Common myeloid progenitor, CD34-positive (primary cell): ENCODE measurements at regions not wholly inside any gene's neighbourhood (a gene's known extent, or its start where the extent isn't known, plus 50 kb on each side); places are given as distances from the start of the nearest gene placed in this dataset.

Experiments used
- CTCF ChIA-PET: fragments of 350-600 bp; sonication (Branson Sonifier 250); formaldehyde crosslinking; loops from one replicate; lab custom pipeline; 2021; ENCODE audit warnings: antibody characterized with exemption; lab: Charles Lee
- POLR2A ChIA-PET: fragments of 350-600 bp; sonication (Branson Sonifier 250); formaldehyde crosslinking; loops from one replicate; lab custom pipeline; 2021; ENCODE audit warnings: antibody characterized with exemption; lab: Charles Lee
- DNase-seq, 3 donors: peaks; one replicate each; pipeline versions ENCODE4 v3.0.0 to v3.0.0-alpha.2; 2013
- H3K27ac ChIP-seq, 2 experiments: 1 replicate in 1 of 2; 2 replicates in 1 of 2; pipeline ENCODE4 v1.7.0; 2013; ENCODE audit warnings: inconsistent platforms in 2 of 2, low read length in 2 of 2, mild to moderate bottlenecking in 2 of 2, low read depth in 1 of 2, moderate library complexity in 1 of 2; ENCODE audit not compliant: severe bottlenecking in 2 of 2, insufficient read depth in 1 of 2, poor library complexity in 1 of 2
- H3K27me3 ChIP-seq, 5 experiments: replicated peaks in 2 of 5; 1 replicate in 3 of 5; 2 replicates in 2 of 5; pipeline versions ENCODE4 v1.6.1 to v1.7.0; 2013; ENCODE audit warnings: low read length in 4 of 5, mild to moderate bottlenecking in 2 of 5, moderate library complexity in 2 of 5, inconsistent platforms in 1 of 5; ENCODE audit not compliant: insufficient read depth in 5 of 5, control insufficient read depth in 4 of 5
- H3K36me3 ChIP-seq, 4 experiments: 1 replicate in 2 of 4; 2 replicates in 2 of 4; pipeline versions ENCODE4 v1.6.1 to v1.7.0; 2013; ENCODE audit warnings: low read length in 3 of 4, control low read depth in 1 of 4, mild to moderate bottlenecking in 1 of 4; ENCODE audit not compliant: control insufficient read depth in 4 of 4, insufficient read depth in 4 of 4
- H3K4me1 ChIP-seq, 4 experiments: 1 replicate in 3 of 4; 2 replicates in 1 of 4; pipeline versions ENCODE4 v1.6.1 to v1.7.1; 2013; ENCODE audit warnings: low read length in 3 of 4, mild to moderate bottlenecking in 3 of 4, control low read depth in 1 of 4, inconsistent platforms in 1 of 4, moderate library complexity in 1 of 4; ENCODE audit not compliant: control insufficient read depth in 4 of 4, insufficient read depth in 4 of 4; ENCODE audit errors: control extremely low read depth in 1 of 4
- H3K4me3 ChIP-seq, 7 experiments: 1 replicate in 4 of 7; 2 replicates in 3 of 7; pipeline versions ENCODE4 v1.5.1 to v1.7.0; 2013; ENCODE audit warnings: mild to moderate bottlenecking in 7 of 7, low read length in 6 of 7, moderate library complexity in 6 of 7, inconsistent platforms in 2 of 7, low read depth in 2 of 7, control low read depth in 1 of 7; ENCODE audit not compliant: insufficient read depth in 4 of 7, control insufficient read depth in 1 of 7; ENCODE audit errors: extremely low read depth in 1 of 7
- H3K9me3 ChIP-seq, 5 experiments: 1 replicate in 4 of 5; 2 replicates in 1 of 5; pipeline versions ENCODE4 v1.6.1 to v1.7.1; 2013; ENCODE audit warnings: low read length in 4 of 5, mild to moderate bottlenecking in 2 of 5, inconsistent platforms in 1 of 5, low read depth in 1 of 5, moderate library complexity in 1 of 5; ENCODE audit not compliant: control insufficient read depth in 4 of 5, insufficient read depth in 2 of 5; ENCODE audit errors: control extremely low read depth in 1 of 5
- WGBS: methylation state at CpG from one replicate; pipeline ENCODE4 v1.1.5; 2013; ENCODE audit not compliant: insufficient coverage; 5-methylcytosine and 5-hydroxymethylcytosine counted together

DNA sequence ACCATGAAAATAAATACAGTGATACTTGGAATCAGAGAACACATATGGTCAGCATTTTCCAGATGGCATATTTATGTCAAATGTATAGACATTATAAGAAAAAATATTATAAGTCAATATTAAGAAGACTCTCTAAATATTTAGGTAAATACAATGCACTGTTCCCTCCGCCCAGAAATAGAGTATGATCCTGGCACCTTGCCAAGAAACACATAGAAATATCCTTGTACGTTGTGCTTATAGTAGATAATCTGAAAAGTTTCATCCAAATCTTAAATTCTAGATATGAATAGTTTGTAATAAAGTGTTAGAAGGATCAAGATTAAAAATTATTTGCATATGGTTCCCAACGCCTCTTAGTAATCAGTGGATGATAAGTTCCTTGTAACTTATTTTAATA, 645.8 kb upstream of the GJE1 start:
- WGBS: no CpG with 5 or more reads among the region's 3 CpGs
- ChIA-PET CTCF (no interaction called here), POLR2A (no interaction called here)
- Histone ChIP-seq H3K27me3 (no peaks in the 10 kb centered on the region), H3K9me3 (no peaks in the 10 kb centered on the region), H3K27ac (no peak overlapping the region), H3K4me3 (no peak overlapping the region), H3K36me3 (no peaks in the 10 kb centered on the region), H3K4me1 (peaks cover 16 to 39% (median 29%) of the 10 kb centered on the region in 4 experiments)
- DNase-seq: no peak

DNA sequence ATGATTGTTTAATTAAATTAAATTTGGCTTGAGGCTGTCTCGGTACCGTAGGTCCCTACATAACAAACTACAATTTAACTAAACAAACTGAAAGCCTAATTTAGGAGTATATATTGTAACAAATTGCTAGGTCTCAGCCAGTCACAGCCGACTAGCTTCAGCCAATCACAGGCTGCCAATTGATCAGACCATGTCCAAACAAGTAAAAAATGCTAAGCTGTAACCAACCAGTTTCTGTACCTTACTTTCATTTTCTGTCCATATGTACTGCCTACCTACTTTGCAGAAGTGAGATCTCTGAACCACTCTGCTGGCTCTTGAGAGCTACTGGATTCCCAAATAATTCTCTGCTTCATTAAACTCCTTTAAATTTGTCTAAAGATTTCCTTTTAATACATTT, 648.0 kb upstream of the GJE1 start:
- H3K4me1 ChIP-seq: peaks cover 16 to 41% (median 29%) of the 10 kb centered on the region in 4 experiments
- no peaks in the 10 kb centered on the region for H3K27me3 ChIP-seq
- whole genome bisulfite sequencing: 63% methylated on average over 1 of the region's 3 CpGs
- H3K36me3 ChIP-seq: no peaks in the 10 kb centered on the region
- DNase-seq: peak; percentile 50 to 81 (median 76)
- POLR2A ChIA-PET: no interaction called here
- peak overlapping the region in 1 of 2 experiments; percentile 86 for H3K27ac ChIP-seq
- H3K4me3 ChIP-seq: peak overlapping the region in 3 of 7 experiments; percentile 7 to 42 (median 19)
- CTCF ChIA-PET: interaction anchor here (1.2 to 1.6 kb wide), 3 partner anchors 9 to 77 kb away, joined by 3 to 4 read pairs (median 4); no protein-coding TSS in a partner anchor
- H3K9me3 ChIP-seq: peaks cover 0 to 4% (median 0%) of the 10 kb centered on the region in 5 experiments

DNA sequence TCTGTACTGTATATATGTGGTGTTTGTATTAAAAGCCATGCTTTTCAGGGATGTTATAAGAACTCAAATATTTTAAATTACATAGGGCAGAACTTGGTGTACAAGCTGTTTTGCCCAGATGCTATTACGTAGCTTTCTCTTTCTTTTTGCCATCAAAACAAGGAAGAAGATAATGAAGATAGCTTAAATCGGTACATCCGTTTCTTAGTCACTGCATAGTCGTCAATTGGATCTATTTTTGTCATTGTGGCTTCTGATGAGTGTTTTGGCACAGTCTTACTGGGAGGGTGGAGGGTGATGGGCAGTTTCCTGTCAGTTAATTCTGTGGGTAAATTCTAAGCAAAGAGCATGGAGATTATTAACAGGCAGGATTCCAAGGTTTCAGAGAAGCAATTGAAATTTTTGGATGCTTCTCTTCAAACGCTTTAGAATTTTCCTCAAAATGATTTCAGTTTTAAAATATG, 649.1 kb upstream of the GJE1 start:
- H3K36me3 ChIP-seq: no peaks in the 10 kb centered on the region
- peak; percentile 88 to 95 (median 94) for DNase-seq
- peak overlapping the region in 6 of 7 experiments; percentile 20 to 78 (median 54) for H3K4me3 ChIP-seq
- 0% methylated on average over 2 of the region's 5 CpGs for WGBS
- ChIA-PET CTCF (interaction anchor here (1.2 to 1.6 kb wide), 2 partner anchors 12 to 78 kb away, joined by 4 read pairs; no protein-coding TSS in a partner anchor), POLR2A (no interaction called here)
- peaks cover 0 to 4% (median 0%) of the 10 kb centered on the region in 5 experiments for H3K9me3 ChIP-seq
- H3K4me1 ChIP-seq: peaks cover 16 to 41% (median 28%) of the 10 kb centered on the region in 4 experiments
- peak overlapping the region; percentile 47 to 86 for H3K27ac ChIP-seq
- no peaks in the 10 kb centered on the region for H3K27me3 ChIP-seq

DNA sequence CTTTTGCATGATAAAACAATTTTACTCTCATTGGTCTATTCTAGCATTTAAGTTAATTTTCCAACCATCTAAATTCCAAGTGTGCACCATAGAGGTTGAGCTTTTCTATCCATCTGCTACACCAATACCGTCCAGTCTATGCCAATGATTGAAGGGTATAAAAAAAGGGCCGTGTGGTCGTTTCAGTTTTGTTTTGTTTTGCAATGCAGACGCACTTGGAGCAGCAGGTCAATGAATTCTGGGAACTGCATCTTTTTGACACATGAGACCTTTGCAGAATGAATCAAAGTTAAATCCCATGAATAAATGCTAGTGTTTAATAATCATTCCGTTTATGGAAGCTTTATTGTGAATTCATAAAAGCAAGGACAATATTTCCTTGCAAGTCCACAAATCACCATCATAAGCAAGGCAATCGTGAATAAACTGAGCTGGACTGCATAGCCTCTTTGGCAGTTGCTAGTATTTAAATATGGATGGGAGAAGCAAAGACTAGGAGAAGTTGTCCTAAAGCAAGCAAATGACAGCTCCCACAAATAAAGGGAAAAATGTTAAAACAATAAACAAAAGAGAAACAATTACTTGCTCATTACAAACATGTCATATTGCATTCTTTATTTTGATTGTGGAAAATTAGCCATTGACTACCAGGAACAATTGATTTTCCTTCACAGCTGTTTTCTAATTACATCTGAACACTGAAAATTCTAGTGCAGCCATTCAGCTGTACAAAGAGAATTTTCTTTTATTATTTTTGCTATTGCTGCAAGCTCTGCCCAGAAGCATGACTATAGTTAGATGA, 649.7 kb upstream of the GJE1 start:
- ChIA-PET CTCF (no interaction called here), POLR2A (no interaction called here)
- H3K4me1 ChIP-seq: peaks cover 15 to 38% (median 23%) of the 10 kb centered on the region in 4 experiments
- H3K27me3 ChIP-seq: no peaks in the 10 kb centered on the region
- H3K9me3 ChIP-seq: peaks cover 0 to 4% (median 0%) of the 10 kb centered on the region in 5 experiments
- H3K36me3 ChIP-seq: no peaks in the 10 kb centered on the region
- H3K27ac ChIP-seq: peak overlapping the region; percentile 47 to 86
- H3K4me3 ChIP-seq: peak overlapping the region in 5 of 7 experiments; percentile 42 to 78 (median 57)
- peak in 2 of 3 donors; percentile 48 to 50 for DNase-seq
- WGBS: 43% methylated on average over 3 of the region's 6 CpGs

DNA sequence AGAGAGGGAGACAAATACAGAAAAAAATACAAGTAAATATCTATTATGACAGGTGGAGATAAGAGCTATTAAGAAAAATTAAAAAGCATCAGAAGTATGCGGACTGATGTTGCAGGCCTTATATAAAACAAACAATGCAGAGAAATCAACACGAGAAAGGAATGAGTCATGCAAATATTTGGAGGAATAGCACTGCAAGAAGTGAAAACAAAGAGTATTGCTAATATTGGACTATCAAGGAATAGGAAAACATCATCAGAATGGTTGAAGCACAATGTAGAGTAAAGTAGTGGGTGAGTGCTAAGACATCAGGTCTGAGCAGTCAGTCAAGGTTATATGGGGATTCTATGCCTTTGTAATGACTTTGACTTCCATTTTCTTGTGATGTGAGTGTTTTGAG, 657.5 kb upstream of the GJE1 start:
- H3K4me1 ChIP-seq: no peaks in the 10 kb centered on the region
- DNase-seq: no peak
- no peaks in the 10 kb centered on the region for H3K36me3 ChIP-seq
- ChIA-PET POLR2A (no interaction called here), CTCF (interaction anchor here (1.2 kb wide), 1 partner anchor 10 kb away, joined by 3 read pairs; no protein-coding TSS in a partner anchor)
- no peak overlapping the region for H3K27ac ChIP-seq
- no peaks in the 10 kb centered on the region for H3K27me3 ChIP-seq
- WGBS: 100% methylated on average over 2 of the region's 2 CpGs
- H3K9me3 ChIP-seq: peaks cover 0 to 2% (median 0%) of the 10 kb centered on the region in 5 experiments
- no peak overlapping the region for H3K4me3 ChIP-seq

DNA sequence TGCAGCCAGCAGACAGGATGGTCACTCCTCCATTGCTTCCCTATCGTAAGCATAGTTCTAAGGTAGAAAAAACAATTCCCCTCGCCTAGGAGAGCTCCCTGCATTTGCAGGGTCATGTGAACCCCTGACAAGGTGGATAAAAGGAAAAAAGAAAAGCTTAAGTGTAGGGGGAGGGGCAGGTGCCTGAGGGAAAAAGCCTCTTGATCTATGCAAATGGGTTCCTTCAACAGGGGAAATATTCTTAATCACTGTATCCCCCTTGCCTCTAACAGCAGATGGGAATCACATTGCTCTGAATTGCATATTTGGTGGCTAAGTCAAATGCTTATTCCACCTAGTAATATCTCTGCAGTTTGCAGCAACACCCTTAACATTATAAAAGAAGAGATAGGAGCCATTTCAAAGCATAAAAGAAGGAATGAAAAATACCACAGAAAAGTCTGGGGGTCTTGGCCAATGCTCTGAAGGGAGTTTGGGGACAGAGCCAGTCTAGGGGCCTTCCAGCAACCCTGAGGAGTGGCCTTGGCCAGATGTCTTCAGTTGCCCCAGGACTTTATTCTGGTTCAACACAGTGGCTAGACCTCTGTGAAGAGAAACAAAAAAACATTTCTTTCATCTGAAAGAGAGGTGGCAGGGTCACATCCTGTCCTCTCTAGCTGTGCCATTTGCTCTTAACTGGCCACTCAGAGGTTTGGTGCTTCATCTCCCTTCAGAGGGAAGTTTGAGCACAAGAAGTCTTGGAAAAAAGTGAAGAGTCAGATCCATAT, 660.4 kb upstream of the GJE1 start:
- no peak for DNase-seq
- H3K4me3 ChIP-seq: no peak overlapping the region
- CTCF ChIA-PET: no interaction called here
- no peaks in the 10 kb centered on the region for H3K36me3 ChIP-seq
- H3K9me3 ChIP-seq: no peaks in the 10 kb centered on the region
- H3K27ac ChIP-seq: no peak overlapping the region
- no peaks in the 10 kb centered on the region for H3K4me1 ChIP-seq
- 100% methylated on average over 2 of the region's 2 CpGs for WGBS
- POLR2A ChIA-PET: no interaction called here
- no peaks in the 10 kb centered on the region for H3K27me3 ChIP-seq
